Stimulated activated CD8-positive, alpha-beta memory T cell treated with anti-CD3 and anti-CD28 coated beads, Interleukin-12 subunit alpha, Interleukin-12 subunit beta, amount 100 ng/mL, for 24 hours (primary cell): ENCODE measurements at regions not wholly inside any gene's neighbourhood (a gene's known extent, or its start where the extent isn't known, plus 50 kb on each side); places are given as distances from the start of the nearest gene placed in this dataset.

Source experiments
- DNase-seq: peaks from one replicate; pipeline ENCODE4 v3.0.0-alpha.2; 2020; ENCODE audit errors: extremely low read depth

- no peak for DNase-seq
These were observed 212.1 kb downstream of the GXYLT1 start for GRCh38 chr12:41932470-41932991.

DNA sequence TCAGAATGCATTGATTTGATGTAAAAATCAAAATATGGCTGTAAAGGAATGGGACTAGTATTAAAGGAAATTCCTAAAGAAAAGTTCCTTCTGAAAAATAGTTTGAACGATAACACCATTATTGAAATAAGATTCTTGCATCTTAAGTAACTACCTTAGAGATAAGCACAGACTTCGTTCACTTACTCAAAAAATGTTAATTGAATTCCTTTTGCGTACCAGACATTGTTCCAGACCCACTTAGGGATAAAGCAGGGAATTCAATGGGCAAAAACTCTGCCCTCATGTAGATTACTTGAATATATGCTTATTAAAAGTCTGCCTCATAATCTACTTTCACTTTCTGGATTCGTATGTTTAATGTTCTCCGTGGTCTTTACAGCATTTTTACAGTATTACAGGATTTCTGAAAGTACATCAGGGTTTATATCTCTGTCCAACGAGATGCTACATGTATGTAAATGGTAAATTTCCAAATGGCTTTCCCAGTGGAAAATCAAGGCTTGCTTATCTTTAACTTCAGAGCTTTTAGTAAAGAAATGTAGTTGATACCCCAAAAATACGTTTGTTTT lies 213.7 kb downstream of the GXYLT1 start:
- no peak for DNase-seq

DNA sequence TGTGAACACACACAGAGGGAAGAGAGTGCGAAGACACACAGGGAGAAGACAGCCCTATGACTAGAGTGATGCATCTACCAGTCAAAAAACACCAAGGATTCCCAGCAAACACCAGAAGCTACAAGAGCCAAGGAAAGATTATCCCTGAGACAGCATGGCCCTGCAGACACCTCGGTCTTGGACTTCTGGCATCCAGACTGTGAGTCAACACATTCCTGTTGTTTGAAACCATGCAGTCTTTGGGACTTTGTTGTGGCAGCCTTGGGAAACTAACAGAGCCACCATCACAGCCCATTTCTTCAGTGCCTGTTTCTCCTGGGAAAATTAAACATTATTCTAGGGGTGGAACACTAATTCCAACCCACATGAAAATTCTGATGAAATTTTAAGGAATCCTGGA lies 220.6 kb downstream of the GXYLT1 start:
- DNase-seq = no peak

DNA sequence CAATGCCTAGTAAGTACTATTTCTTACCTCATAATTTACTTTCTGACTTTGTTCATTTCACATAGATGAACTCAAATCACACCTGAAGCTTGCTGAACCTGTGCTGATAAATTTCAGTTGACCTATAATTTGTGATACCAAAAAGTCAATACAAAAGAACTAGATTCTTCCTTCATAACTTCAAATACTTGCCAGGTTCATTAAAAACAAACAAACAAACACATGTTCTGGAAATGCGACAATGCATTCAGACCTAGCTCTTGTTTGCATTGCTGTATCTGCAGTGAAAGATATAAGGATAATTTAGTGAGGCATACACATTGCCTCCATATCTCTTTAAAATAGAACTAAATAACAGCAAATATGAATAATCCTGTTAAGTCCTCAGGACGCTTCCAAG lies 221.3 kb downstream of the GXYLT1 start:
- no peak for DNase-seq

DNA sequence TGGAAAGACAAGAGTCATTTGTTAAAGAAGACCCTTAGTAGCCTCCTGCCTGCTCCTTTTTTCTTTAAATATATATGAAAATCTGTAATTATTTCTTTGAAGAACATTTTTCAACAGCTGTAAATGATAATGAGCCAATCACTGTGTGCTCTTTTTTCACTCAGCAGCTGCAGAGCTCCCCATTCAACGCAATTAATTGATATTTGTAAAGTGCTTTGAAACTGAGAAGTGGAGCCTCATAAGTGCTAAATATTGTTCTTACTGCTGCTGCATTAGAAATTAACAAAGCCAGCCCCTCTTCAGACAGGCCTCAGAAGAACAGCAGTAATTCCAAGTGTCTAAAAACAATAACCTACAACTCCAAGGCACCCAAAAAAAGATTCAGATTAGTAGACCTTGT lies 224.3 kb downstream of the GXYLT1 start:
- no peak for DNase-seq

DNA sequence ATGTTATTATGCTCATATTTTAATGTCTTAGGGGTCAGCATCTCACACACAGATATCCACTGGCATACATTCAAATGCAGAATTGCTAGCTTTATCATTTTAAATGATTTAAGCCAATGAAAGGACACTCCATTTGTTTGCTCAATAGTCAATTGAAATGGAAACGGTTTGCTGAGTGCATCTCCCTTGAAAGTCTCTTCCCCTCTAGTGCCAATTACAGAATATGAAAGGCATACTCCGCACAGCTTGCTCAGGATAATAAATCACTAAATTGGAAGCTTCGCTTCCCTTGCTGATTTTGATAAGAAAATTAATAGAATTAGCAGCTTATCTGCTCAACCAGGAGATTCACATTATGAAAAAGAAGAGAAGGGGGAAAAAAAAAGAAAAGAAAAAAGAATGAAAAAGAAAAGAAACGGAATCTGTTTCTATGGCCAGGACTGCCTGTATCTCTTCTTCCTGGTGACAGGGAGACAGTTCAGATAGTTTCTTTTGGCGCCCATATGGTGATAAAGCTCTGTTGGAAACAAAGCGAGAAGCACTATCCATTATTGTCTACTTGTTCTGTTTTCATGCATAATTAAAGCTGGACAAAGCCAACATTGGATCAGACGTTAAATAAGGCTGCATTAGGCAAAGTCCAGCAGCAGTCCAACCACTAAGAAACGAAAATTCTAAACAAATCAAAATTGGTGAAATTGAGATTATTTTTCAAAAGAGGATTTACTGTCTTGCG lies 225.0 kb downstream of the GXYLT1 start:
- no peak for DNase-seq

- no peak for DNase-seq
These were observed 225.6 kb downstream of the GXYLT1 start for GRCh38 chr12:41919048-41919447.

GRCh38 chr12:41917938-41918341 lies 226.7 kb downstream of the GXYLT1 start:
- DNase-seq = no peak

DNA sequence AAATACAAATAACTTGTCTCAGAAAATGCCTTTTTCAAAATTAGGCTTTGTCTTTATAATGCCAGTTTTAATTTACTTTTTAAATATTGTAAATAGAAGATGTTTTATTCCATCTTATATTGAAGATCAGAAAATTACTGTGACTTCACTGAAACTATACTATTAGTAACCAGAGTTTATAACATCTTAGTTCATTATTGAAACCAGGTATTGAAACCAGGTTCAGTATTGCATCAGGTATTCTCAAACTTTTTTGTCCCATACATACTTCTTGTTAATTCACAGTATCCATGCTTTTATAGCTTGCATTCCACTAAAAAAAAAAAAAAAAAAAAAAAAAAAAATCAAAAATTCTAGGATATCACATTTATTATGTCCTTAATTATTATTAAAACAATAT lies 227.5 kb downstream of the GXYLT1 start:
- DNase-seq = no peak

- DNase-seq = no peak
These were observed 233.9 kb downstream of the GXYLT1 start for GRCh38 chr12:41910578-41911320.

DNA sequence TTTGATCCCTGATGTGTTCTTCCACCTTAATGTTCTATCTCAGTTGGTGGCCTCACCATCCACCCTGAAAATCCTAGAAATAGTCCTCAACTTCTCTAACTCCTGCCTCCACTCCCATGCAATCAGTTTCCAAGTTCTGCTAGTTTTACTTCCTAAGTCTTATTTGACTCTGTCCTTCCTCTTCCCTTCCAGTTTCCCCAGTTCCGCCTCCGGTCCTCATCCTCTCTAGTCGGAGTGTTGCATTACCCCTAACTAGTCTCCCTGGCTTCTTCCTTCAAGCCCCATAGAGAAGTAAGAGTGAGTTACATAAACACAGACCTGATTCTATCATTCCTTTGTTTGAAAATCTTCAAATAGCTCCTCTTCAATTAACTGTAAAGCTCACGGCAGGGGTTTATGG lies 236.5 kb downstream of the GXYLT1 start:
- no peak for DNase-seq

DNA sequence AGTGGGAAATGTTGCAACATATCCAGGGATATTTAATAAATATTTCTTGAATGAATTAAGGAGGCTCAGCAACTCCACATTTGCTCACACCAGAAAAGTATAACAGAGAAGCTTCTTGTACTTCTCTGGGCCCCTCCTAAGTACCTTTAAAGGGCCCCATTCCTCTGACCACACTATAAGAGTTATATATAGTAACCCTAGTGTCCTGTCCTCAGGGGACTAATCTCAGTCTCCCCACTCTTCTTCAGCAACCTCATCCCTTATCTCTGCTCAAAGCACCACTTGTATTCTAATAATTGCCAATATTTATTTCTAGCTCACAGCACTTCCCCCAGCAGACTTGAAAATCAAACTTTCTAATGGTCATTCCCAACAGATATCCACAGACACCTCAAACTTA lies 237.1 kb downstream of the GXYLT1 start:
- DNase-seq = no peak

GRCh38 chr12:41907021-41907420 lies 237.7 kb downstream of the GXYLT1 start:
- DNase-seq = no peak

- no peak for DNase-seq
These were observed 238.8 kb downstream of the GXYLT1 start for GRCh38 chr12:41905759-41906297.

GRCh38 chr12:41905073-41905758 lies 239.5 kb downstream of the GXYLT1 start:
- no peak for DNase-seq

DNA sequence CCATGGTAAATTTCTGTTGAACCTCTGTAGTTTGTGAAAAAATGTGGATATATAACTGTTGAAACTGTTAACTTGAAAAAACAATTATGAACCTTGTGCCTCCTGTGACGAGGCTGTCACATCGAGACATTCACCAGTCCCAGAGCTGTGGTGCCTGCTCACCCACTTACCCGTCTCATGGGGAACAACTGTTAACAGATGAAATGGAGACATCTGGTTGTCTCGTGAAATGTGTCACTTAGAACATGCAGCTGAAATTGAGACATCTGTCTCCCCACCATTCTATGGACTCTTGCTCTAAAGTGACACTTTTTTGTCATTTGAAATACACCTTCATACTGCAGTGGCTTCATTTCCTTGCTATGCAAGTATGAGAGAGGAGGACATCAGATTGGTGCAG lies 240.6 kb downstream of the GXYLT1 start:
- no peak for DNase-seq

- DNase-seq = no peak
These were observed 241.5 kb downstream of the GXYLT1 start for GRCh38 chr12:41903014-41903708.

- DNase-seq = no peak
These were observed 245.1 kb downstream of the GXYLT1 start for GRCh38 chr12:41899577-41899976.

DNA sequence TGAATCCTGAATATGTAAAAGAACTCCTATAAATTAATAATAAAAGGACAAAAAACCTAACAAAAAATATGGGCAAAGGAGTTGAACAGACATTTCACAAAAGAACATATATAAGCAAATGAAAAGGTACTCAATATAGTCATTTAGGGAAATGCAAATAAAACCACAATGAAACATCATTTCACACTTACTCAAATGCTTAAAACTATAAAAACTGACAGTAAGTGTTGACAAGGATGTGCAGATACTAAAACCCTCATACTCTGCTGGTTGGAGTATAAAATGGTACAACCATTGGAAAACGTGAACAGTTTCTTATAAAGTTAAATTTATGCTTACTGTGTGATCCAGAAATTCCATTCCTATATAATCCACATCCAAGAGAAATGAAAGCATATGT lies 247.1 kb downstream of the GXYLT1 start:
- DNase-seq = no peak

GRCh38 chr12:41893491-41893890 lies 251.2 kb downstream of the GXYLT1 start:
- no peak for DNase-seq

GRCh38 chr12:41892302-41892701 lies 252.4 kb downstream of the GXYLT1 start:
- DNase-seq = no peak
